OCI-LY7 (cell line): ENCODE measurements at regions not wholly inside any gene's neighbourhood (a gene's known extent, or its start where the extent isn't known, plus 50 kb on each side); places are given as distances from the start of the nearest gene placed in this dataset.

Source experiments
- BruUV-seq: library from RNA; stranded (reverse); fragments of 400-500 nt; replicated peaks from 2 replicates; lab custom pipeline; 2021; lab: Mats Ljungman, UMichigan
- CTCF ChIA-PET: fragments of 300-600 bp; sonication (Branson Sonifier 250); formaldehyde crosslinking; loops from one replicate; lab custom pipeline; 2022; ENCODE audit warnings: antibody characterized with exemption; ENCODE audit not compliant: unreplicated experiment; lab: Charles Lee
- POLR2A ChIA-PET: fragments of 300-600 bp; sonication (Branson Sonifier 250); formaldehyde crosslinking; loops from one replicate; lab custom pipeline; 2022; ENCODE audit warnings: antibody characterized with exemption; lab: Charles Lee
- DNase-seq: peaks from one replicate; pipeline ENCODE4 v3.0.0-alpha.2; 2015; ENCODE audit warnings: low spot score
- H2AFZ ChIP-seq: fragments of 200-600 bp; sonication (generic), shearing (Covaris generic); 2 replicates; pipeline ENCODE4 v1.6.1; 2014; ENCODE audit warnings: mild to moderate bottlenecking, antibody characterized with exemption, low read length, moderate library complexity
- H3K27ac ChIP-seq: fragments of 200-600 bp; sonication (generic); 2 replicates; pipeline ENCODE4 v1.5.1; 2014; ENCODE audit warnings: mixed run types, low read depth, mild to moderate bottlenecking, moderate library complexity, low read length, inconsistent platforms; ENCODE audit not compliant: poor library complexity, severe bottlenecking
- H3K36me3 ChIP-seq: fragments of 200-600 bp; sonication (generic); 2 replicates; pipeline ENCODE4 v1.6.1; 2014; ENCODE audit warnings: mild to moderate bottlenecking, antibody characterized with exemption, low read length, moderate library complexity, mixed read lengths; ENCODE audit not compliant: insufficient read depth
- H3K4me1 ChIP-seq: fragments of 200-600 bp; sonication (generic); 2 replicates; pipeline ENCODE4 v1.5.1; 2014; ENCODE audit warnings: mild to moderate bottlenecking, low read length; ENCODE audit not compliant: insufficient read depth, poor library complexity, severe bottlenecking
- H3K4me2 ChIP-seq: fragments of 200-600 bp; sonication (generic); 2 replicates; pipeline ENCODE4 v1.6.1; 2014; ENCODE audit warnings: mild to moderate bottlenecking, low read length
- H3K4me3 ChIP-seq: fragments of 200-600 bp; sonication (generic); 2 replicates; pipeline ENCODE4 v1.5.1; 2014; ENCODE audit warnings: mild to moderate bottlenecking, low read depth, low read length; ENCODE audit not compliant: poor library complexity, severe bottlenecking
- H3K79me2 ChIP-seq: fragments of 200-600 bp; sonication (generic); 2 replicates; pipeline ENCODE4 v1.6.1; 2016; ENCODE audit warnings: low read depth, mild to moderate bottlenecking, low read length, moderate library complexity, mixed read lengths; ENCODE audit not compliant: insufficient read depth
- H3K9me2 ChIP-seq: fragments of 200-600 bp; sonication (generic); 2 replicates; pipeline ENCODE4 v1.6.1; 2016; ENCODE audit warnings: mild to moderate bottlenecking, low read length, mixed read lengths; ENCODE audit not compliant: insufficient read depth
- H3K9me3 ChIP-seq: fragments of 200-600 bp; sonication (generic); 2 replicates; pipeline ENCODE4 v1.6.1; 2014; ENCODE audit warnings: mild to moderate bottlenecking, mixed run types, low read length, mixed read lengths
- H4K20me1 ChIP-seq: fragments of 200-600 bp; sonication (generic); 2 replicates; pipeline ENCODE4 v1.6.1; 2014; ENCODE audit warnings: mild to moderate bottlenecking, antibody characterized with exemption, low read length, moderate library complexity, mixed read lengths; ENCODE audit not compliant: insufficient read depth
- CTCF ChIP-seq: fragments of 200-600 bp; sonication (generic); conservative IDR thresholded peaks from 2 replicates; pipeline ENCODE4 v1.5.1; 2014; ENCODE audit warnings: mild to moderate bottlenecking, antibody characterized with exemption, low read length, moderate library complexity, mixed read lengths
- EZH2phosphoT487 ChIP-seq: fragments of 200-600 bp; sonication (generic); IDR thresholded peaks from 2 replicates; pipeline ENCODE4 v1.6.1; 2018; ENCODE audit warnings: low read depth, borderline replicate concordance, mild to moderate bottlenecking, mixed run types, antibody characterized with exemption, low read length, moderate library complexity, mixed read lengths
- intact Hi-C: fragments of 100-400 bp; cut with micrococcal nuclease; formaldehyde crosslinking; loops from one replicate; pipeline ENCODE4 v1.10.0; 2022; ENCODE audit not compliant: unreplicated experiment

DNA sequence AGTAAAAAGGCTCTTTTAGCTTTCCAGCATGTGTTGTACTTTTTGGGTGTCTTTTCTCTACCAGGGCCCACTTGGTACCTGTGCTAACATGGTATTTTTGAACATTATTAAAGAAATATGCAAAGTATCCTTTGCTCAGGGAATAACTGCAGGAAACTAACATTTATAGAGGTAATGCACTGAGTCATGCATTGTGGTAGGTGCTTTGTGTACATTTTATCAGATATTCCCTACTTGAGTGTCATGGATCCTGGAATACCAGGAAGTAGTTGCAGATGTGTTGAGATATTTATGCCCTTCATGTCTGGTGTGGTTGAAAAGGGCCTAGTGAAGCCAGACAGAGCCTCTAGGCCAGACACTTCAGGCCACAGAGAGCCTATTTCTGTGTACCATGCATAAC is 215.5 kb upstream of the CYRIA start:
- TF ChIP-seq EZH2phosphoT487 = no peak
- TF ChIP-seq CTCF = no peak
- no peaks in the 10 kb centered on the region for H3K9me2 ChIP-seq
- ChIA-PET CTCF (no interaction called here), POLR2A (interaction anchor here (0.5 kb wide), 1 partner anchor 597 kb away, joined by 4 read pairs; no protein-coding TSS in a partner anchor)
- no peaks in the 10 kb centered on the region for H4K20me1 ChIP-seq
- H2AFZ ChIP-seq = no peak overlapping the region
- no peak overlapping the region for H3K27ac ChIP-seq
- no peaks in the 10 kb centered on the region for H3K79me2 ChIP-seq
- H3K4me2 ChIP-seq = no peak overlapping the region
- H3K36me3 ChIP-seq = no peaks in the 10 kb centered on the region
- no peaks in the 10 kb centered on the region for H3K4me1 ChIP-seq
- H3K9me3 ChIP-seq = no peaks in the 10 kb centered on the region
- no peak for DNase-seq
- H3K4me3 ChIP-seq = no peak overlapping the region
- intact Hi-C loops = no loop called here
- no TSS peak for BruUV-seq

DNA sequence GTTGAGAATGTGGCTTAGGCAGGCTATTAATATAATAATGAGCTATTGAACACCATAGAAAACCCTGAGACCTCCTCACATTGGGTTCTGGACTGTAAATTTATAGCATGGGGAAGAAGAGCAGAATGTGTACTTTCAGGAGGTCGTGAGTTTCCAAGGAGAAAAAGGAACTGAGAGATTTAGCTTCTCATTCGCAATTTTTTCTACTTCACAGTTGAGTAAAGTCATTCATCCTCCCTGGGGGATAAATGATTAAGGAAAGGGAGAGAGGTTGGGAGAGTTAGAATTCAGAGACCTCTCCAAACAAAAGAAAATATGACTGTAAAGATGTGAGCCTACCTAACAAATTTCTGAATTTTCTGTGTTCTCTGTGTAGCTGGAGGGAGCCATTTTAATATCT is 205.8 kb upstream of the CYRIA start:
- Histone ChIP-seq H2AFZ (no peak overlapping the region), H3K4me3 (no peak overlapping the region), H4K20me1 (no peaks in the 10 kb centered on the region), H3K4me2 (no peak overlapping the region), H3K27ac (no peak overlapping the region), H3K79me2 (no peaks in the 10 kb centered on the region), H3K4me1 (no peaks in the 10 kb centered on the region), H3K9me3 (no peaks in the 10 kb centered on the region), H3K36me3 (no peaks in the 10 kb centered on the region), H3K9me2 (no peaks in the 10 kb centered on the region)
- intact Hi-C loops = no loop called here
- TF ChIP-seq CTCF (no peak), EZH2phosphoT487 (no peak)
- POLR2A ChIA-PET = interaction anchor here (0.6 to 1.2 kb wide), 2 partner anchors 11 to 64 kb away, joined by 3 read pairs; no protein-coding TSS in a partner anchor
- DNase-seq = no peak
- CTCF ChIA-PET = no interaction called here
- BruUV-seq = no TSS peak

DNA sequence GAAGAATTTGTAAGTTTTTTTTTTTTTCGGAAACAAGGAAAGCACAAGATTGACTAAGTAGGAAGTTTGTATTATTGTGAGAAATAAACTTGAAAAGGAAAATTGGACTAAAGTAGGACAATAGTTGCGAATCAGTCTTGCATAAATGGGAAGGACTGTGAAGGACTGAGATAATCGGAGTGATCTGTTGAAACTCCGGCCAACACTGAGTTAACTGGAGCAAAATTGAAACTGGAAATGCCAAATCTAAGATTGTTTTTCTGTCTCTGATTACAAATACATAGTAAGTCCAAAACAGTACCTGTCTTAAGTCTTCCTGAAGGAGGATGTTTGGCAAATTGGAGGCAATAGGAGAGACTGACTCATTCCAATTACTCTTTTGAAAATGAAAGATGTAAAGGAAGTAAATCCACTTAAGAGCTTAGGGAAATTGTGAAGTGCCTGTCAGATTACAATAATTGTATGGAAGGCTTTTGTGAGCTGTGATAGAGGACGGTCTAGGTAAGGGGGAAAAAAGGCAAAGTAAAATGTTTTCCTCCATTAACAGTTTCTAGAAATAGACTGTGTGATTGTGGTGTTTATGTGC is 204.9 kb upstream of the CYRIA start:
- Histone ChIP-seq H3K79me2 (no peaks in the 10 kb centered on the region), H3K9me3 (no peaks in the 10 kb centered on the region), H3K36me3 (no peaks in the 10 kb centered on the region), H2AFZ (no peak overlapping the region), H3K4me1 (no peaks in the 10 kb centered on the region), H4K20me1 (no peaks in the 10 kb centered on the region), H3K9me2 (no peaks in the 10 kb centered on the region), H3K4me2 (no peak overlapping the region), H3K4me3 (no peak overlapping the region), H3K27ac (no peak overlapping the region)
- BruUV-seq = no TSS peak
- ChIA-PET POLR2A (interaction anchor here (1.2 kb wide), 1 partner anchor 10 kb away, joined by 3 read pairs; no protein-coding TSS in a partner anchor), CTCF (no interaction called here)
- intact Hi-C loops = no loop called here
- TF ChIP-seq EZH2phosphoT487 = no peak
- no peak for TF ChIP-seq CTCF
- DNase-seq = no peak
